Esophagus muscularis mucosa (tissue), 4 donors: ENCODE measurements at regions not wholly inside any gene's neighbourhood (a gene's known extent, or its start where the extent isn't known, plus 50 kb on each side); places are given as distances from the start of the nearest gene placed in this dataset.

ENCODE experiments used
- DNase-seq: peaks from one replicate; pipeline ENCODE4 v3.0.0-alpha.2; 2017; ENCODE audit errors: extremely low spot score
- H3K27ac ChIP-seq, 4 donors: fragments of 200-600 bp; sonication (generic); replicated peaks in 1 of 4; 1 replicate in 3 of 4; 2 replicates in 1 of 4; pipeline ENCODE4 v1.5.1; 2016 to 2019; ENCODE audit warnings: mild to moderate bottlenecking in 1 of 4
- H3K27me3 ChIP-seq, 4 donors: fragments of 200-600 bp; sonication (generic); one replicate each; pipeline versions ENCODE4 v1.5.1 to v1.6.0; 2016 to 2019
- H3K36me3 ChIP-seq, 4 donors: fragments of 200-600 bp; sonication (generic); one replicate each; pipeline ENCODE4 v1.5.1; 2016 to 2019
- H3K4me1 ChIP-seq, 4 donors: fragments of 200-600 bp; sonication (generic); one replicate each; pipeline ENCODE4 v1.5.1; 2016 to 2019
- H3K4me3 ChIP-seq, 4 donors: fragments of 200-600 bp; sonication (generic); 1 replicate in 2 of 4; 2 replicates in 2 of 4; pipeline ENCODE4 v1.5.1; 2016 to 2019; ENCODE audit warnings: mild to moderate bottlenecking in 4 of 4, moderate library complexity in 1 of 4
- H3K9me3 ChIP-seq, 4 donors: fragments of 200-600 bp; sonication (generic); 1 replicate in 3 of 4; 2 replicates in 1 of 4; pipeline ENCODE4 v1.5.1; 2016 to 2019
- CTCF ChIP-seq, 3 experiments: fragments of 200-600 bp in 2 of 3; fragments of 450-650 bp in 1 of 3; sonication (generic) in 2 of 3; IDR thresholded peaks; one replicate each; pipeline ENCODE4 v1.5.1; 2017 to 2019; ENCODE audit warnings: antibody characterized with exemption in 3 of 3, mild to moderate bottlenecking in 2 of 3, moderate library complexity in 1 of 3
- EP300 ChIP-seq: sonication (generic); formaldehyde crosslinking; IDR thresholded peaks from one replicate; pipeline ENCODE4 v1.6.1; 2017; ENCODE audit warnings: antibody characterized with exemption
- POLR2A ChIP-seq: fragments of 450-650 bp; IDR thresholded peaks from one replicate; pipeline ENCODE4 v1.6.1; 2017; ENCODE audit warnings: antibody characterized with exemption, moderate library complexity, mild to moderate bottlenecking, low read depth
- POLR2AphosphoS5 ChIP-seq, 2 donors: sonication (generic); formaldehyde crosslinking; IDR thresholded peaks; one replicate each; pipeline ENCODE4 v1.6.1; 2017; ENCODE audit warnings: antibody characterized with exemption in 2 of 2
- WGBS: methylation state at CpG from one replicate; pipeline ENCODE4 v1.1.5; 2018; 5-methylcytosine and 5-hydroxymethylcytosine counted together
- intact Hi-C: fragments of 100-400 bp; cut with DNase I; formaldehyde crosslinking; loops from one replicate; pipeline ENCODE4 v1.15.1; 2023

DNA sequence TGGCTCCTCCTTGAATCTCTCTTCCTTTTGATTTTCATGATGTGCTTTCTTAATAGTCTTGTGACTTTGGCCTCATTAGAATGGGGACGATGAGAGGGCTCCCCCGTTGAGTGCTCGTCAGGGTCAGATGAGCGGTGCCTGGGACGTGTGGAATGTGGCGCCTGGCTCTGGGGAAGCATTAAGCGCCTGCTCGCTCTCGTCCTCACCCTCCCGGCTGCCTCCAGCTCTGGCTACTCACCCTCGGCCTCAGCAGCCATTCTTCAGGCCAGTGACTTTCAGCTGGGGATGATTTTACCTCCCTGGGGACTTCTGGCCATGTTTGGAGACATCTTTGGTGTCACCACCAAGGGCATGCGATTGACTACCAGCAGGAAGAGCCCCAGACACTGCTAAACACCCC is 69.7 kb downstream of the RPS6KA4 start:
- H3K4me1 ChIP-seq = no peaks in the 10 kb centered on the region
- TF ChIP-seq EP300 = no peak
- TF ChIP-seq POLR2AphosphoS5 (IDR thresholded peaks at IDR 0.05) = no peak
- 57% methylated on average over 12 of the region's 12 CpGs for WGBS
- intact Hi-C loops = no loop called here
- DNase-seq = no peak
- no peak overlapping the region for H3K4me3 ChIP-seq
- H3K27me3 ChIP-seq = peaks cover 0 to 16% (median 0%) of the 10 kb centered on the region in 4 donors
- no peak overlapping the region for H3K27ac ChIP-seq
- H3K9me3 ChIP-seq = peaks cover 0 to 9% (median 3%) of the 10 kb centered on the region in 4 donors
- no peaks in the 10 kb centered on the region for H3K36me3 ChIP-seq

- H3K36me3 ChIP-seq = no peaks in the 10 kb centered on the region
- peaks cover 0 to 9% (median 3%) of the 10 kb centered on the region in 4 donors for H3K9me3 ChIP-seq
- H3K27me3 ChIP-seq = peaks cover 0 to 16% (median 0%) of the 10 kb centered on the region in 4 donors
- DNase-seq = no peak
- TF ChIP-seq EP300 (no peak), CTCF (IDR thresholded peaks at IDR 0.05) (no peak), POLR2A (no peak), POLR2AphosphoS5 (IDR thresholded peaks at IDR 0.05) (no peak)
- H3K27ac ChIP-seq = no peak overlapping the region
- no peak overlapping the region for H3K4me3 ChIP-seq
- 92% methylated on average over 7 of the region's 12 CpGs for WGBS
- intact Hi-C loops = no loop called here
- H3K4me1 ChIP-seq = no peaks in the 10 kb centered on the region
Observed at GRCh38 chr11:64429970-64430369, 71.0 kb downstream of the RPS6KA4 start.

DNA sequence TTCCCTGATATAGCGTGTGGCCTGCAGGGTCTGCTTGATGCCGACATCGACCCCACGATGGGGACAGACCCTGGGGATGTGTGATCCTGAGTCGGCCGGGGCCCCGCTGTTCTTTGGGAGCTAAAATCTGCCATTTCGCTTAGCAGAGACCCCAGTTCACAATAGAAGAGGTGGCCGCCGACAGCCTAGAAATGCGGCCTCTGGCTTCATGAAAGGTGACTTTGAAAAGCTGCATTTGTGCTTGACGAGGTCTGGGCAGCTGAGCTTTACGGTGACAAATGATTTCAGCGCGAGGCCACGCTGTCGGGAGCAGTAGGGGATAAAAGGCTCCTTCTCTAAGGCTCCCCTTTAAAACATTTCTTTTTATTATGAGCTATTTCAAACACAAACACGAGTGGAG is 71.7 kb downstream of the RPS6KA4 start:
- no peaks in the 10 kb centered on the region for H3K4me1 ChIP-seq
- no peak for DNase-seq
- no peak for TF ChIP-seq POLR2A
- TF ChIP-seq CTCF (IDR thresholded peaks at IDR 0.05) = no peak
- no peak for TF ChIP-seq POLR2AphosphoS5 (IDR thresholded peaks at IDR 0.05)
- TF ChIP-seq EP300 = no peak
- no peak overlapping the region for H3K27ac ChIP-seq
- no peaks in the 10 kb centered on the region for H3K36me3 ChIP-seq
- H3K4me3 ChIP-seq = no peak overlapping the region
- H3K9me3 ChIP-seq = peaks cover 0 to 9% (median 3%) of the 10 kb centered on the region in 4 donors
- WGBS = 66% methylated on average over 18 of the region's 18 CpGs
- intact Hi-C loops = no loop called here
- H3K27me3 ChIP-seq = peaks cover 0 to 16% (median 0%) of the 10 kb centered on the region in 4 donors

GRCh38 chr11:64436000-64436399 is 77.0 kb downstream of the RPS6KA4 start:
- no peak for DNase-seq
- peaks cover 0 to 40% (median 0%) of the 10 kb centered on the region in 4 donors for H3K27me3 ChIP-seq

GRCh38 chr11:64437426-64437825 is 78.5 kb downstream of the RPS6KA4 start:
- no peak overlapping the region for H3K4me3 ChIP-seq
- DNase-seq = no peak
- TF ChIP-seq POLR2AphosphoS5 (IDR thresholded peaks at IDR 0.05) (no peak), POLR2A (no peak), EP300 (no peak), CTCF (IDR thresholded peaks at IDR 0.05) (no peak)
- H3K27ac ChIP-seq = no peak overlapping the region
- WGBS = 76% methylated on average over 6 of the region's 7 CpGs
- H3K9me3 ChIP-seq = peaks cover 0 to 2% (median under 1%) of the 10 kb centered on the region in 4 donors
- intact Hi-C loops = no loop called here
- H3K4me1 ChIP-seq = peaks cover 0 to 3% (median 0%) of the 10 kb centered on the region in 4 donors
- H3K27me3 ChIP-seq = peaks cover 0 to 32% (median 0%) of the 10 kb centered on the region in 4 donors
- H3K36me3 ChIP-seq = no peaks in the 10 kb centered on the region

More at GRCh38 chr11:64436000-64436399, 77.0 kb downstream of the RPS6KA4 start:
- Histone ChIP-seq H3K4me3 (no peak overlapping the region), H3K36me3 (no peaks in the 10 kb centered on the region), H3K9me3 (peaks cover 0 to 9% (median 3%) of the 10 kb centered on the region in 4 donors), H3K27ac (no peak overlapping the region), H3K4me1 (peaks cover 0 to 2% (median 0%) of the 10 kb centered on the region in 4 donors)
- intact Hi-C loops = no loop called here
- 65% methylated on average over 3 of the region's 4 CpGs for WGBS
- TF ChIP-seq POLR2A = no peak
- TF ChIP-seq CTCF (IDR thresholded peaks at IDR 0.05) = no peak
- no peak for TF ChIP-seq POLR2AphosphoS5 (IDR thresholded peaks at IDR 0.05)
- TF ChIP-seq EP300 = no peak
